Keratinocyte (primary cell): ENCODE measurements at regions not wholly inside any gene's neighbourhood (a gene's known extent, or its start where the extent isn't known, plus 50 kb on each side); places are given as distances from the start of the nearest gene placed in this dataset.
A peak's percentile ranks its signal among the peaks of the same experiment; 100 is the strongest.

ENCODE experiments used
- DNase-seq: peaks from one replicate; pipeline ENCODE4 v3.0.0-alpha.2; 2011; ENCODE audit warnings: low read depth, missing footprints, low spot score
- FAIRE-seq: peaks from 2 replicates; lab custom pipeline; 2011; peaks lifted over from hg19 to GRCh38; lab: Jason Lieb, UNC
- H2AFZ ChIP-seq: 2 replicates; pipeline ENCODE4 v1.6.0; 2012; ENCODE audit warnings: low read length, control low read depth, inconsistent platforms; ENCODE audit not compliant: control insufficient read depth
- H3K27ac ChIP-seq: 2 replicates; pipeline ENCODE4 v1.5.1; 2011; ENCODE audit warnings: low read length; ENCODE audit not compliant: control insufficient read depth, insufficient read depth
- H3K27me3 ChIP-seq: 3 replicates; pipeline ENCODE4 v1.6.0; 2011; ENCODE audit warnings: low read length; ENCODE audit not compliant: control insufficient read depth, insufficient read depth; ENCODE audit errors: extremely low read depth
- H3K36me3 ChIP-seq, 2 experiments: 2 replicates in 1 of 2; 3 replicates in 1 of 2; pipeline ENCODE4 v1.5.1; 2011; ENCODE audit warnings: low read length in 2 of 2, mild to moderate bottlenecking in 1 of 2; ENCODE audit not compliant: control insufficient read depth in 2 of 2, insufficient read depth in 2 of 2; ENCODE audit errors: extremely low read depth in 1 of 2
- H3K4me1 ChIP-seq: 3 replicates; pipeline ENCODE4 v1.5.1; 2011; ENCODE audit warnings: low read length; ENCODE audit not compliant: control insufficient read depth, insufficient read depth; ENCODE audit errors: extremely low read depth
- H3K4me2 ChIP-seq: 3 replicates; pipeline ENCODE4 v1.6.0; 2011; ENCODE audit warnings: low read depth, low read length; ENCODE audit not compliant: control insufficient read depth, insufficient read depth; ENCODE audit errors: extremely low read depth
- H3K4me3 ChIP-seq, 3 experiments: fragments of 200-600 bp in 1 of 3; sonication (generic) in 1 of 3; 2 replicates in 2 of 3; 3 replicates in 1 of 3; pipeline ENCODE4 v1.5.1; 2011 to 2016; ENCODE audit warnings: low read length in 3 of 3, mild to moderate bottlenecking in 3 of 3, control low read depth in 2 of 3, inconsistent platforms in 1 of 3, low read depth in 1 of 3, mixed read lengths in 1 of 3, mixed run types in 1 of 3, moderate library complexity in 1 of 3; ENCODE audit not compliant: control insufficient read depth in 2 of 3, insufficient read depth in 2 of 3; ENCODE audit errors: extremely low read depth in 1 of 3
- H3K79me2 ChIP-seq: 2 replicates; pipeline ENCODE4 v1.6.0; 2012; ENCODE audit warnings: low read length; ENCODE audit not compliant: control insufficient read depth, insufficient read depth
- H3K9ac ChIP-seq: 3 replicates; pipeline ENCODE4 v1.6.0; 2011; ENCODE audit warnings: low read length; ENCODE audit not compliant: control insufficient read depth, insufficient read depth; ENCODE audit errors: extremely low read depth
- H3K9me1 ChIP-seq: 3 replicates; pipeline ENCODE4 v1.6.0; 2011; ENCODE audit warnings: low read length; ENCODE audit not compliant: control insufficient read depth, insufficient read depth; ENCODE audit errors: extremely low read depth
- H3K9me3 ChIP-seq: 2 replicates; pipeline ENCODE4 v1.5.1; 2012; ENCODE audit warnings: low read depth, low read length; ENCODE audit not compliant: control insufficient read depth
- H4K20me1 ChIP-seq: 3 replicates; pipeline ENCODE4 v1.6.0; 2011; ENCODE audit warnings: low read length; ENCODE audit not compliant: control insufficient read depth, insufficient read depth; ENCODE audit errors: extremely low read depth
- EZH2 ChIP-seq: IDR thresholded peaks from one replicate; pipeline ENCODE4 v1.6.1; 2012; ENCODE audit warnings: inconsistent platforms, mild to moderate bottlenecking, low read length, moderate library complexity
- dilution Hi-C: fragments of 300-500 bp; cut with MboI; formaldehyde crosslinking; loops from one replicate; pipeline ENCODE4 v1.7.0; 2020; ENCODE audit warnings: low sequenced_read_pairs; ENCODE audit not compliant: extremely low pct_ligation_motif_present
- TF ChIP-seq, protein P1 (sequence below), 3 experiments: IDR thresholded peaks in 1 of 3; conservative IDR thresholded peaks in 1 of 3; optimal IDR thresholded peaks in 1 of 3; 2 replicates in 2 of 3; 3 replicates in 1 of 3; pipeline versions ENCODE3 to v1.5.1; 2011; ENCODE audit warnings: low read length in 3 of 3, mild to moderate bottlenecking in 3 of 3, moderate library complexity in 2 of 3, control low read depth in 1 of 3, inconsistent platforms in 1 of 3; ENCODE audit not compliant: insufficient read depth in 2 of 3; ENCODE audit errors: extremely low read depth in 1 of 3

DNA sequence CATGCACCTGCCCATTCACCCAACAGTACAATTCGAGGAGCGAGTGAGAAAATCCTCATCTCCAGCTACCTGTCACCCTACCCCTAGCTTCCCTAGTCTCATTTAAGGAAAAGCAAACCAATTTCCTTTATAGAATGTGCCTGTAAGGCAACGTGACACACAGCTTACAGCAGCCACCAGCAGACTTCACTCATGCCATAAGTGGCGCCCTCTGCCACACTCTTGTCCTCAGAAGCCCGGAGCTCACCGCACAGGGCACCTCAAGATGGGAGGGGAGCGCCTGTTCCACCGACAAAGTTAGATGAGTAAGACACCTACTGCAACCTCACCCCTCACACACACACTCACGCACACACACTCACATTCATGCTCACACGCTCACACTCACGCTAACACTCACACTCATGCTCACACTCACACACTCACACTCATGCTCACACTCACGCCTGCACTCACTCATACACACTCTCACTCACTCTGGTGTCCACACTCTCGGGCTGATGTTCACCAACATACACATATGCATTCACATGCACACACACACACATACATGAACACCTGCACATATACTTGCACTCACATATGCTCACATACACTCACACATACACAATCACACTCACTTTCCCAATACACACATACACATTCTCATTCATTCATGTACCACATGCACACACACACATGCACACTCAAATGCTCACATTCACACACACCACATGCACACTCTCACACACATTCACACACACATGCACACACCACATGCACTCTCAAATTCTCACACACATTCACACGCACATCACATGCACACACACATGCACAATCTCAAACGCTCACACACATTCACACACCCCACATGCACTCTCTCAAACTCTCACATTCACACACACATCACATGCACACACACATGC, 170.7 kb downstream of the PSMG1 start:
- Histone ChIP-seq H3K9me3 (no peaks in the 10 kb centered on the region), H3K27ac (no peak overlapping the region), H3K4me3 (no peak overlapping the region), H3K27me3 (no peaks in the 10 kb centered on the region), H3K36me3 (no peaks in the 10 kb centered on the region), H4K20me1 (no peaks in the 10 kb centered on the region), H3K4me2 (no peak overlapping the region), H3K79me2 (no peaks in the 10 kb centered on the region), H3K4me1 (peaks cover 21% of the 10 kb centered on the region), H3K9me1 (no peaks in the 10 kb centered on the region), H2AFZ (no peak overlapping the region), H3K9ac (no peak overlapping the region)
- dilution Hi-C loops, result no loop called here
- FAIRE-seq (no peak), DNase-seq (no peak)
- no peak for TF ChIP-seq EZH2
- TF ChIP-seq, protein P1, sequence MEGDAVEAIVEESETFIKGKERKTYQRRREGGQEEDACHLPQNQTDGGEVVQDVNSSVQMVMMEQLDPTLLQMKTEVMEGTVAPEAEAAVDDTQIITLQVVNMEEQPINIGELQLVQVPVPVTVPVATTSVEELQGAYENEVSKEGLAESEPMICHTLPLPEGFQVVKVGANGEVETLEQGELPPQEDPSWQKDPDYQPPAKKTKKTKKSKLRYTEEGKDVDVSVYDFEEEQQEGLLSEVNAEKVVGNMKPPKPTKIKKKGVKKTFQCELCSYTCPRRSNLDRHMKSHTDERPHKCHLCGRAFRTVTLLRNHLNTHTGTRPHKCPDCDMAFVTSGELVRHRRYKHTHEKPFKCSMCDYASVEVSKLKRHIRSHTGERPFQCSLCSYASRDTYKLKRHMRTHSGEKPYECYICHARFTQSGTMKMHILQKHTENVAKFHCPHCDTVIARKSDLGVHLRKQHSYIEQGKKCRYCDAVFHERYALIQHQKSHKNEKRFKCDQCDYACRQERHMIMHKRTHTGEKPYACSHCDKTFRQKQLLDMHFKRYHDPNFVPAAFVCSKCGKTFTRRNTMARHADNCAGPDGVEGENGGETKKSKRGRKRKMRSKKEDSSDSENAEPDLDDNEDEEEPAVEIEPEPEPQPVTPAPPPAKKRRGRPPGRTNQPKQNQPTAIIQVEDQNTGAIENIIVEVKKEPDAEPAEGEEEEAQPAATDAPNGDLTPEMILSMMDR (optimal IDR thresholded peaks at IDR 0.05 in 1 of 3, IDR thresholded peaks at IDR 0.05 in 1 of 3, conservative IDR thresholded peaks at IDR 0.05 in 1 of 3; ENCODE audit: extremely low read depth in 1 of 3, insufficient read depth in 2 of 3, low read length in 3 of 3), result peak in 1 of 3 experiments; percentile 23

DNA sequence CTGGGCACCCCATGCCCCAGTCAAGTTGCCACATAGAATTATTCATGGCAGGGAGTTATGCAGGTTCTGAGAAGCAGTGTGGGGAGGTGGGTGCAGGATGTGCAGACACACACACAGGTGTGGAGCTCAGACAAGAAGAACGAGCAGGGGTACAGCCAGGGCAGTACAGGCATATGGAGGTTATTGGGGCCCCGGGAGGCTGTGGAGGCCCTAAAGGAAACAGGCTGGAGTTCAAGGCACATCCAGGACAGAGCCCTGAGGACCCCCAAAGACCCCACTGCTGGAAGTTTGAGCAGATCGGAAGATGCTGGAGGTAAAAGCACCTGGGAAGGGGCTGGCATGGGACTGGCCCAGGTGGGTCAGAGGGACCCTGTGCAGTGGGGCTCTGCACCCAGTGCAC, 171.3 kb downstream of the PSMG1 start:
- Histone ChIP-seq H3K9me1 (no peaks in the 10 kb centered on the region), H3K4me3 (no peak overlapping the region), H3K4me1 (peaks cover 28% of the 10 kb centered on the region), H3K4me2 (no peak overlapping the region), H3K9me3 (no peaks in the 10 kb centered on the region), H3K79me2 (no peaks in the 10 kb centered on the region), H3K27ac (no peak overlapping the region), H4K20me1 (no peaks in the 10 kb centered on the region), H2AFZ (no peak overlapping the region), H3K36me3 (no peaks in the 10 kb centered on the region), H3K27me3 (no peaks in the 10 kb centered on the region), H3K9ac (no peak overlapping the region)
- no peak for DNase-seq
- FAIRE-seq, result no peak
- TF ChIP-seq, protein P1 (optimal IDR thresholded peaks at IDR 0.05 in 1 of 3, IDR thresholded peaks at IDR 0.05 in 1 of 3, conservative IDR thresholded peaks at IDR 0.05 in 1 of 3; ENCODE audit: extremely low read depth in 1 of 3, insufficient read depth in 2 of 3, low read length in 3 of 3), result no peak
- dilution Hi-C loops, result no loop called here
